Astrocyte (in vitro differentiated cells and primary cell): ENCODE measurements at regions not wholly inside any gene's neighbourhood (a gene's known extent, or its start where the extent isn't known, plus 50 kb on each side); places are given as distances from the start of the nearest gene placed in this dataset.

Source experiments
- DNase-seq: peaks from one replicate; pipeline ENCODE4 v3.0.0-alpha.2; 2010; ENCODE audit warnings: low read depth
- FAIRE-seq: peaks from 2 replicates; lab custom pipeline; 2011; peaks lifted over from hg19 to GRCh38; lab: Jason Lieb, UNC
- H2AFZ ChIP-seq: 2 replicates; pipeline ENCODE4 v1.6.0; 2012; ENCODE audit warnings: low read depth, low read length, inconsistent platforms
- H3K27ac ChIP-seq: 2 replicates; pipeline ENCODE4 v1.5.1; 2011; ENCODE audit warnings: low read depth, low read length, inconsistent platforms
- H3K27me3 ChIP-seq: 2 replicates; pipeline ENCODE4 v1.6.0; 2011; ENCODE audit warnings: low read length, inconsistent platforms; ENCODE audit not compliant: insufficient read depth
- H3K36me3 ChIP-seq: 2 replicates; pipeline ENCODE4 v1.5.1; 2011; ENCODE audit warnings: low read length, inconsistent platforms; ENCODE audit not compliant: insufficient read depth
- H3K4me1 ChIP-seq: 2 replicates; pipeline ENCODE4 v1.5.1; 2011; ENCODE audit warnings: low read length, inconsistent platforms; ENCODE audit not compliant: insufficient read depth
- H3K4me2 ChIP-seq: 2 replicates; pipeline ENCODE4 v1.6.0; 2012; ENCODE audit warnings: low read length, inconsistent platforms
- H3K4me3 ChIP-seq: 2 replicates; pipeline ENCODE4 v1.5.1; 2011; ENCODE audit warnings: low read depth, mild to moderate bottlenecking, low read length, inconsistent platforms; ENCODE audit not compliant: insufficient read depth
- H3K79me2 ChIP-seq: 2 replicates; pipeline ENCODE4 v1.6.0; 2012; ENCODE audit warnings: mild to moderate bottlenecking, low read length, inconsistent platforms; ENCODE audit not compliant: insufficient read depth
- H3K9ac ChIP-seq: 2 replicates; pipeline ENCODE4 v1.6.0; 2012; ENCODE audit warnings: mild to moderate bottlenecking, low read length, inconsistent platforms
- H3K9me3 ChIP-seq: 2 replicates; pipeline ENCODE4 v1.5.1; 2012; ENCODE audit warnings: low read depth, mild to moderate bottlenecking, low read length, inconsistent platforms; ENCODE audit not compliant: insufficient read depth
- H4K20me1 ChIP-seq: 2 replicates; pipeline ENCODE4 v1.6.0; 2012; ENCODE audit warnings: low read length, inconsistent platforms; ENCODE audit not compliant: insufficient read depth
- H3K27ac Mint-ChIP-seq: one replicate; pipeline ENCODE4 v1.8.0; 2021; ENCODE audit warnings: mild to moderate bottlenecking, mixed read lengths; ENCODE audit not compliant: unreplicated experiment
- H3K27me3 Mint-ChIP-seq: one replicate; pipeline ENCODE4 v1.8.0; 2021; ENCODE audit warnings: low read depth, mixed read lengths; ENCODE audit not compliant: unreplicated experiment
- H3K36me3 Mint-ChIP-seq: one replicate; pipeline ENCODE4 v1.8.0; 2021; ENCODE audit warnings: low read depth, mixed read lengths; ENCODE audit not compliant: unreplicated experiment
- H3K4me1 Mint-ChIP-seq: one replicate; pipeline ENCODE4 v1.8.0; 2021; ENCODE audit warnings: low read depth, mixed read lengths; ENCODE audit not compliant: unreplicated experiment
- H3K4me3 Mint-ChIP-seq: one replicate; pipeline ENCODE4 v1.8.0; 2021; ENCODE audit warnings: mild to moderate bottlenecking, moderate library complexity, mixed read lengths; ENCODE audit not compliant: unreplicated experiment
- H3K9me3 Mint-ChIP-seq: one replicate; pipeline ENCODE4 v1.8.0; 2021; ENCODE audit warnings: mild to moderate bottlenecking, mixed read lengths; ENCODE audit not compliant: unreplicated experiment
- EZH2 ChIP-seq: IDR thresholded peaks from 2 replicates; pipeline ENCODE4 v1.6.1; 2012; ENCODE audit warnings: mild to moderate bottlenecking, low read length, inconsistent platforms; ENCODE audit not compliant: insufficient read depth
- TF ChIP-seq, protein P1 (sequence below): IDR thresholded peaks from 2 replicates; pipeline ENCODE4 v1.5.1; 2011; ENCODE audit warnings: low read depth, mild to moderate bottlenecking, inconsistent platforms, low read length, moderate library complexity; ENCODE audit not compliant: insufficient read depth

DNA sequence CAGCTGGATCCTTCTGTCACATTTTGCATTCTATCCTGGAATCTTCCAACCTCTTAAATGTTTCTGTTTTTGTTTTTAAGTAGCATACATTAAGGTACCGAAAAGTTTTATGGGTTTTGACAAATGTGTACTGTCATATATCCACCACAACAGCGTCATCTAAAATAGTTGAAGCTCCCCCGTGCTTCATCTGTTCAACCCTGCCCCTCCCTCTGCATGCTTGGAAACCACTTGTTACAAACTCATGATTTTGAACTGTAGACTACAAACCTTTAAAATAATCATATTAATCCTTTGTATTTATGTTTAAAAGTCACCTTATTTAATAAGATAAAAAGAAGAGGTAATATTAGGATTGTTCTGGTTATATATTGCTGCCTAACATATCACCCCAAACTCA, 182.8 kb upstream of the SMIM30 start:
- Histone ChIP-seq H3K4me2 (no peak overlapping the region), H3K4me3 (no peak overlapping the region), H3K9me3 (no peaks in the 10 kb centered on the region), H3K4me1 (no peaks in the 10 kb centered on the region), H3K79me2 (no peaks in the 10 kb centered on the region), H3K27me3 (no peaks in the 10 kb centered on the region), H2AFZ (no peak overlapping the region), H3K27ac (no peak overlapping the region), H3K9ac (no peak overlapping the region), H4K20me1 (no peaks in the 10 kb centered on the region), H3K36me3 (no peaks in the 10 kb centered on the region)
- TF ChIP-seq EZH2, result no peak
- TF ChIP-seq, protein P1, sequence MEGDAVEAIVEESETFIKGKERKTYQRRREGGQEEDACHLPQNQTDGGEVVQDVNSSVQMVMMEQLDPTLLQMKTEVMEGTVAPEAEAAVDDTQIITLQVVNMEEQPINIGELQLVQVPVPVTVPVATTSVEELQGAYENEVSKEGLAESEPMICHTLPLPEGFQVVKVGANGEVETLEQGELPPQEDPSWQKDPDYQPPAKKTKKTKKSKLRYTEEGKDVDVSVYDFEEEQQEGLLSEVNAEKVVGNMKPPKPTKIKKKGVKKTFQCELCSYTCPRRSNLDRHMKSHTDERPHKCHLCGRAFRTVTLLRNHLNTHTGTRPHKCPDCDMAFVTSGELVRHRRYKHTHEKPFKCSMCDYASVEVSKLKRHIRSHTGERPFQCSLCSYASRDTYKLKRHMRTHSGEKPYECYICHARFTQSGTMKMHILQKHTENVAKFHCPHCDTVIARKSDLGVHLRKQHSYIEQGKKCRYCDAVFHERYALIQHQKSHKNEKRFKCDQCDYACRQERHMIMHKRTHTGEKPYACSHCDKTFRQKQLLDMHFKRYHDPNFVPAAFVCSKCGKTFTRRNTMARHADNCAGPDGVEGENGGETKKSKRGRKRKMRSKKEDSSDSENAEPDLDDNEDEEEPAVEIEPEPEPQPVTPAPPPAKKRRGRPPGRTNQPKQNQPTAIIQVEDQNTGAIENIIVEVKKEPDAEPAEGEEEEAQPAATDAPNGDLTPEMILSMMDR, result no peak
- Mint-ChIP-seq H3K4me1 (no peaks in the 10 kb centered on the region), H3K36me3 (no peaks in the 10 kb centered on the region), H3K27me3 (no peaks in the 10 kb centered on the region), H3K4me3 (no peak overlapping the region), H3K27ac (no peak overlapping the region), H3K9me3 (no peaks in the 10 kb centered on the region)
- DNase-seq (no peak), FAIRE-seq (no peak)

DNA sequence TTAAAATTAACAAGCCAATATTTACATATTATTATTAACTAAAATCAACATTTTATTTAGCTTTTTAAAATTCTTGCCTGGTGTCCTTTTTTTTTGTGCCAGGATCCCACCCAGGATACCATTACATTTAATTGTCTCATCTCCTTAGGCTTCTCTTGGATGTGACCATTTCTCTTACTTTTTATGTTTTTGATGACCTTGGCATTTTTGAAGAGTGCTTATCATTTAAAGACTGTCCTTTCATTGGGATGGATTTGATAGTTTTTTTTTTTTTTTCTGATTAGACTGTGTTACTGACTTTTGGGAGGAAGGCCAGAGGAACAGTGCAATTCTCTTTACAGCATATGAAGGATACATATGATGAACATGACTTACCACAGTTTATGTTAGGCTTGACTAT, 181.4 kb upstream of the SMIM30 start:
- Mint-ChIP-seq H3K4me1 (no peaks in the 10 kb centered on the region), H3K27ac (no peak overlapping the region), H3K9me3 (no peaks in the 10 kb centered on the region), H3K27me3 (peaks cover under 1% of the 10 kb centered on the region), H3K36me3 (no peaks in the 10 kb centered on the region), H3K4me3 (no peak overlapping the region)
- DNase-seq (no peak), FAIRE-seq (no peak)
- H3K4me2 ChIP-seq, result no peak overlapping the region
- no peak overlapping the region for H3K4me3 ChIP-seq
- H3K4me1 ChIP-seq, result no peaks in the 10 kb centered on the region
- H3K27me3 ChIP-seq, result no peaks in the 10 kb centered on the region
- H3K9me3 ChIP-seq, result no peaks in the 10 kb centered on the region
- TF ChIP-seq, protein P1, result no peak
- H3K9ac ChIP-seq, result no peak overlapping the region
- H2AFZ ChIP-seq, result no peak overlapping the region
- no peaks in the 10 kb centered on the region for H4K20me1 ChIP-seq
- no peak overlapping the region for H3K27ac ChIP-seq
- no peaks in the 10 kb centered on the region for H3K36me3 ChIP-seq
- H3K79me2 ChIP-seq, result no peaks in the 10 kb centered on the region

DNA sequence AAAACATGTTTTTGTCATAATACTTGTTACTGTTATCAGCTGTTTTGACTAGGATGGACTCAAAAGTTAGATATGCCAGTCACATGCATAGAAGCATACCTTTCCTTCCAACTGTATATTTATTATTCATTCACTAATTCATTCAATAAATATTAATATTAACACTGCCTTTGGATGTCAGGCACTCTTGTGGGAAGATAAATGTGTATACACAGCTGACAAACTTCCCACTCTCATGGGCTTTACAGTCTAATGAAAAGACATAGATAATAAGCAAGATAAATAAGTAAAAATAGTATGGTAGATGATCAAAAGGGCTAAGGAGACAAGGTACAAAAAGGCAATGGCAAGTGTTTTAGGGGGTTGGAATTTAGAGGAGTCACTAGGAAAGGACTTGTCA, 180.1 kb upstream of the SMIM30 start:
- no peaks in the 10 kb centered on the region for H3K79me2 ChIP-seq
- no peak overlapping the region for H3K27ac ChIP-seq
- H3K36me3 ChIP-seq, result no peaks in the 10 kb centered on the region
- FAIRE-seq, result no peak
- no peaks in the 10 kb centered on the region for H4K20me1 ChIP-seq
- H3K27me3 ChIP-seq, result no peaks in the 10 kb centered on the region
- Mint-ChIP-seq H3K9me3 (no peaks in the 10 kb centered on the region), H3K4me1 (no peaks in the 10 kb centered on the region), H3K4me3 (no peak overlapping the region), H3K27me3 (peaks cover 2% of the 10 kb centered on the region), H3K27ac (no peak overlapping the region), H3K36me3 (no peaks in the 10 kb centered on the region)
- TF ChIP-seq, protein P1, result no peak
- no peak for TF ChIP-seq EZH2
- H3K9ac ChIP-seq, result no peak overlapping the region
- H3K4me1 ChIP-seq, result no peaks in the 10 kb centered on the region
- H3K4me3 ChIP-seq, result no peak overlapping the region
- no peak overlapping the region for H2AFZ ChIP-seq
- H3K9me3 ChIP-seq, result no peaks in the 10 kb centered on the region
- no peak for DNase-seq
- H3K4me2 ChIP-seq, result no peak overlapping the region
